GM21619 (cell line): ENCODE measurements at regions not wholly inside any gene's neighbourhood (a gene's known extent, or its start where the extent isn't known, plus 50 kb on each side); places are given as distances from the start of the nearest gene placed in this dataset.
"Not testable (repeated sequence)": the region's sequence is repeated elsewhere in the genome, so short reads cannot be mapped to it uniquely, and the experiment has no call there.

Source experiments
- ATAC-seq: cut with Tn5 transposase; IDR thresholded peaks from one replicate; pipeline ENCODE4 v1.9.1; 2021; ENCODE audit not compliant: unreplicated experiment

- no peak for ATAC-seq
Measured at GRCh38 chrX:39427492-39427891, 626.2 kb downstream of the MID1IP1 start.

- no peak for ATAC-seq
Measured at GRCh38 chrX:39427906-39428305, 626.6 kb downstream of the MID1IP1 start.

- no peak for ATAC-seq
Measured at GRCh38 chrX:39430551-39430950, 629.3 kb downstream of the MID1IP1 start.

GRCh38 chrX:39431893-39432292, 630.6 kb downstream of the MID1IP1 start:
- ATAC-seq, result no peak

GRCh38 chrX:39434671-39435070, 633.4 kb downstream of the MID1IP1 start:
- ATAC-seq, result not testable (repeated sequence)

- not testable (repeated sequence) for ATAC-seq
Measured at GRCh38 chrX:39436538-39436937, 635.3 kb downstream of the MID1IP1 start.

- ATAC-seq, result no peak
Measured at GRCh38 chrX:39437670-39438441, 636.6 kb downstream of the MID1IP1 start.

GRCh38 chrX:39438603-39439602, 637.6 kb downstream of the MID1IP1 start:
- no peak for ATAC-seq

GRCh38 chrX:39439906-39440798, 638.9 kb downstream of the MID1IP1 start:
- peak; percentile 64 for ATAC-seq

GRCh38 chrX:39440799-39441284, 639.6 kb downstream of the MID1IP1 start:
- ATAC-seq, result peak; percentile 27

GRCh38 chrX:39442332-39442731, 641.1 kb downstream of the MID1IP1 start:
- no peak for ATAC-seq

- ATAC-seq, result no peak
Measured at GRCh38 chrX:39443240-39443639, 642.0 kb downstream of the MID1IP1 start.

- ATAC-seq, result no peak
Measured at GRCh38 chrX:39445336-39445735, 644.1 kb downstream of the MID1IP1 start.

GRCh38 chrX:39449352-39449751, 648.1 kb downstream of the MID1IP1 start:
- ATAC-seq, result no peak

GRCh38 chrX:39450234-39450977, 647.4 kb downstream of the BCOR start:
- no peak for ATAC-seq

- no peak for ATAC-seq
Measured at GRCh38 chrX:39451046-39451445, 646.7 kb downstream of the BCOR start.

- no peak for ATAC-seq
Measured at GRCh38 chrX:39452401-39452800, 645.4 kb downstream of the BCOR start.

- no peak for ATAC-seq
Measured at GRCh38 chrX:39453889-39454621, 643.7 kb downstream of the BCOR start.

- ATAC-seq, result no peak
Measured at GRCh38 chrX:39456894-39457604, 640.7 kb downstream of the BCOR start.
